ENCODE measurements at regions not wholly inside any gene's neighbourhood (a gene's known extent, or its start where the extent isn't known, plus 50 kb on each side); places are given as distances from the start of the nearest gene placed in this dataset.

DNA sequence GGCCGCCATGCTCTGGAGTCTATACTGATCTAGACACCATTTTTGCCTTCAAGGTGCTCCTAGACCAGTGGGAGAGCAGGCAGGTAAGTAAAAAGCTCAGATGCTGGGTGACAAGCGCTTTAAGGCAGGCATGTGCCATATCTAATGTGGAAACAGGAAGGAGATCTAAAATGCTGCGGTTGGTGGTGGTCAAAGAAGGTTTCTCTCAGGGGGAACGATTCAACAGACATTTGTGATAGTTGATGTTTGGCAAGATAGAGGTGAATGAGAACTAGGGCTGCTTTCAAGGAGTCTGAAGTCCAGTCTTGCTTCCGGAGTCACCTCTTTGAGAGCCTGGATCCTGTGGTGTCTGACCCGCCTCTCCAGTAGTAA lies 146.2 kb upstream of the KLF4 start:
- in situ Hi-C loops (cut with HindIII; ENCODE audit: extremely low pct_ligation_motif_present, low pct_unique_long_range_greater_than_20kb) (no loop called here), intact Hi-C loops (cut with micrococcal nuclease; ENCODE audit: unreplicated experiment) (no loop called here)
- H4K20me1 ChIP-seq (ENCODE audit: insufficient read depth, low read length) = no peaks in the 10 kb centered on the region
- FAIRE-seq = no peak
- CTCF ChIA-PET (ENCODE audit: low intra/inter-chr PET ratio, low total read pairs) = no interaction called here
- BruUV-seq (replicated peaks) = no TSS peak
- WGBS (ENCODE audit: low lambda C conversion rate) = 55% methylated on average over 5 of the region's 6 CpGs
- no peak overlapping the region for H3K27ac ChIP-seq (ENCODE audit: extremely low read length, insufficient read depth, low read length)
- ATAC-seq = no peak
- H2AFZ ChIP-seq (ENCODE audit: low read length) = no peak overlapping the region
- no peak for DNase-seq (ENCODE audit: low spot score)
- no peak overlapping the region for H3K4me2 ChIP-seq (ENCODE audit: low read depth, low read length)
- no peak overlapping the region for H3K9ac ChIP-seq (ENCODE audit: insufficient read depth, low read depth, low read length)
- no peaks in the 10 kb centered on the region for H3K9me3 ChIP-seq (ENCODE audit: low read length)
- H3K36me3 ChIP-seq (replicated peaks in 1 of 2; ENCODE audit: control insufficient read depth in 1 of 2, insufficient read depth in 2 of 2, low read length in 2 of 2) = no peaks in the 10 kb centered on the region
- H3K79me2 ChIP-seq (ENCODE audit: insufficient read depth, low read length) = no peaks in the 10 kb centered on the region
- no peak overlapping the region for H3K4me3 ChIP-seq (replicated peaks in 1 of 3; ENCODE audit: insufficient read depth in 1 of 3, low read depth in 2 of 3, low read length in 3 of 3)
- no peaks in the 10 kb centered on the region for H3K4me1 ChIP-seq (ENCODE audit: insufficient read depth, low read length)
- H3K27me3 ChIP-seq (ENCODE audit: control insufficient read depth in 1 of 2, insufficient read depth in 2 of 2, low read length in 2 of 2) = peaks cover 1 to 32% of the 10 kb centered on the region in 2 experiments; a peak in 3 of 5 replicates
- POLR2A ChIA-PET = no interaction called here
- TF ChIP-seq, protein P1, sequence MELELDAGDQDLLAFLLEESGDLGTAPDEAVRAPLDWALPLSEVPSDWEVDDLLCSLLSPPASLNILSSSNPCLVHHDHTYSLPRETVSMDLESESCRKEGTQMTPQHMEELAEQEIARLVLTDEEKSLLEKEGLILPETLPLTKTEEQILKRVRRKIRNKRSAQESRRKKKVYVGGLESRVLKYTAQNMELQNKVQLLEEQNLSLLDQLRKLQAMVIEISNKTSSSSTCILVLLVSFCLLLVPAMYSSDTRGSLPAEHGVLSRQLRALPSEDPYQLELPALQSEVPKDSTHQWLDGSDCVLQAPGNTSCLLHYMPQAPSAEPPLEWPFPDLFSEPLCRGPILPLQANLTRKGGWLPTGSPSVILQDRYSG (CRISPR knock-in tag; IDR thresholded peaks at IDR 0.05) = no peak
- TF ChIP-seq, protein P2, sequence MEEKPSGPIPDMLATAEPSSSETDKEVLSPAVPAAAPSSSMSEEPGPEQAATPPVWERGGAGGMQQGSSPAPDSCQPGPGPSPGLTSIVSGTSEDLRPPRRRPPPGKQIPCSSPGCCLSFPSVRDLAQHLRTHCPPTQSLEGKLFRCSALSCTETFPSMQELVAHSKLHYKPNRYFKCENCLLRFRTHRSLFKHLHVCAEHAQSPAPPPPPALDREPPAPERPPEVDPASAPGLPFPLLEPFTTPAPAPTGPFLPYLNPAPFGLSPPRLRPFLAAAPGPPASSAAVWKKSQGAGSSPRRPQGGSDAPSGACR (CRISPR knock-in tag; IDR thresholded peaks at IDR 0.05) = no peak
- TF ChIP-seq, protein P3, sequence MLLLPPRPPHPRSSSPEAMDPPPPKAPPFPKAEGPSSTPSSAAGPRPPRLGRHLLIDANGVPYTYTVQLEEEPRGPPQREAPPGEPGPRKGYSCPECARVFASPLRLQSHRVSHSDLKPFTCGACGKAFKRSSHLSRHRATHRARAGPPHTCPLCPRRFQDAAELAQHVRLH (CRISPR knock-in tag; IDR thresholded peaks at IDR 0.05; ENCODE audit: borderline replicate concordance, low read depth) = no peak
- TF ChIP-seq ZNF569 (CRISPR knock-in tag; IDR thresholded peaks at IDR 0.05; ENCODE audit: borderline replicate concordance) (no peak), SRSF4 (IDR thresholded peaks at IDR 0.05; ENCODE audit: low read depth, low read length, poor library complexity, severe bottlenecking) (no peak), ZNF256 (CRISPR knock-in tag; conservative IDR thresholded peaks at IDR 0.05) (no peak), U2AF2 (IDR thresholded peaks at IDR 0.05; ENCODE audit: low read depth, low read length) (no peak), ZFYVE20 (CRISPR knock-in tag; IDR thresholded peaks at IDR 0.05; ENCODE audit: borderline replicate concordance, low read depth) (no peak), ZNF543 (CRISPR knock-in tag; IDR thresholded peaks at IDR 0.05) (no peak), TBP (CRISPR knock-in tag; IDR thresholded peaks at IDR 0.05) (no peak), ZNF878 (CRISPR knock-in tag; IDR thresholded peaks at IDR 0.05) (no peak), NAIF1 (CRISPR knock-in tag; IDR thresholded peaks at IDR 0.05; ENCODE audit: borderline replicate concordance) (no peak), TP53 (CRISPR knock-in tag; conservative IDR thresholded peaks at IDR 0.05) (no peak)
- TF ChIP-seq, protein P4, sequence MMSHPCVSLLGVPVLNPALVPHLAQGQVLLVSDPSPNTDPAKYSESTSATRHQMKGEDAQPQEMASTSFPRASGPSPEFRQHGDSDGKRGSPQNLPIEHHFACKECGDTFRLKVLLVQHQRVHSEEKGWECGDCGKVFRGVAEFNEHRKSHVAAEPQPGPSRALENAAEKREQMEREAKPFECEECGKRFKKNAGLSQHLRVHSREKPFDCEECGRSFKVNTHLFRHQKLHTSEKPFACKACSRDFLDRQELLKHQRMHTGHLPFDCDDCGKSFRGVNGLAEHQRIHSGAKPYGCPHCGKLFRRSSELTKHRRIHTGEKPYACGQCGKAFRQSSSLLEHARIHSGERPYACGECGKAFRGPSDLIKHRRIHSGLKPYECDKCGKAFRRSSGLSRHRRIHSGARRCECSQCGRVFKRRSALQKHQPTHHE (CRISPR knock-in tag; IDR thresholded peaks at IDR 0.05; ENCODE audit: borderline replicate concordance) = no peak
- TF ChIP-seq, protein P5, sequence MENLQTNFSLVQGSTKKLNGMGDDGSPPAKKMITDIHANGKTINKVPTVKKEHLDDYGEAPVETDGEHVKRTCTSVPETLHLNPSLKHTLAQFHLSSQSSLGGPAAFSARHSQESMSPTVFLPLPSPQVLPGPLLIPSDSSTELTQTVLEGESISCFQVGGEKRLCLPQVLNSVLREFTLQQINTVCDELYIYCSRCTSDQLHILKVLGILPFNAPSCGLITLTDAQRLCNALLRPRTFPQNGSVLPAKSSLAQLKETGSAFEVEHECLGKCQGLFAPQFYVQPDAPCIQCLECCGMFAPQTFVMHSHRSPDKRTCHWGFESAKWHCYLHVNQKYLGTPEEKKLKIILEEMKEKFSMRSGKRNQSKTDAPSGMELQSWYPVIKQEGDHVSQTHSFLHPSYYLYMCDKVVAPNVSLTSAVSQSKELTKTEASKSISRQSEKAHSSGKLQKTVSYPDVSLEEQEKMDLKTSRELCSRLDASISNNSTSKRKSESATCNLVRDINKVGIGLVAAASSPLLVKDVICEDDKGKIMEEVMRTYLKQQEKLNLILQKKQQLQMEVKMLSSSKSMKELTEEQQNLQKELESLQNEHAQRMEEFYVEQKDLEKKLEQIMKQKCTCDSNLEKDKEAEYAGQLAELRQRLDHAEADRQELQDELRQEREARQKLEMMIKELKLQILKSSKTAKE (CRISPR knock-in tag; IDR thresholded peaks at IDR 0.05; ENCODE audit: borderline replicate concordance) = no peak
- TF ChIP-seq, protein P6, sequence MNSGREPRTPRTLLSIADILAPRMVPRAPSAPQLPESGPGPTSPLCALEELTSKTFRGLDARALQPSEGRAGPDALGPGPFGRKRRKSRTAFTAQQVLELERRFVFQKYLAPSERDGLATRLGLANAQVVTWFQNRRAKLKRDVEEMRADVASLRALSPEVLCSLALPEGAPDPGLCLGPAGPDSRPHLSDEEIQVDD (CRISPR knock-in tag; IDR thresholded peaks at IDR 0.05; ENCODE audit: borderline replicate concordance) = no peak

Measured in HepG2 (cell line).